Right renal cortex interstitium (tissue), 3 donors: ENCODE measurements at regions not wholly inside any gene's neighbourhood (a gene's known extent, or its start where the extent isn't known, plus 50 kb on each side); places are given as distances from the start of the nearest gene placed in this dataset.

ENCODE experiments used
- DNase-seq, 3 donors: peaks; one replicate each; pipeline ENCODE4 v3.0.0-alpha.2; 2013; ENCODE audit warnings: low read depth in 3 of 3, low spot score in 2 of 3

DNA sequence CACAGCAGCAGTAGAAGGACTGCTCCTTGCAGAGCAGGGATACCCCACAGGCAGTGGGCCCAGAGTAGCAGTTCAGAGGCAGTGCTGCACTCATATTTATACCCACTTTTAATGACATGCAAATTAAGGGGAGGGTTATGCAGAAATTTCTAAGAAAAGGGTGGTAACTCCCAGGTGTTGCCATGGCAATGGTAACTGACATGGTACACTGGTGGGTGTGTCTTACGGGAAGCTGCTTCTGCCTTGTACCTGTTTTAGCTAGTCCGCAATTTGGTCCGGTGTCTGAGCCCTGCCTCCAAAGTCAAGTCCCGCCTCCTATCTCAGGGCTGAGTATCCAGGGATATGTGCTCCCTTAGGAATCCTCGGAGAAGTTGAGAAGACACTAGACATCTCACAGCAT, 79.2 kb upstream of the UQCRFS1 start:
- DNase-seq, result no peak

DNA sequence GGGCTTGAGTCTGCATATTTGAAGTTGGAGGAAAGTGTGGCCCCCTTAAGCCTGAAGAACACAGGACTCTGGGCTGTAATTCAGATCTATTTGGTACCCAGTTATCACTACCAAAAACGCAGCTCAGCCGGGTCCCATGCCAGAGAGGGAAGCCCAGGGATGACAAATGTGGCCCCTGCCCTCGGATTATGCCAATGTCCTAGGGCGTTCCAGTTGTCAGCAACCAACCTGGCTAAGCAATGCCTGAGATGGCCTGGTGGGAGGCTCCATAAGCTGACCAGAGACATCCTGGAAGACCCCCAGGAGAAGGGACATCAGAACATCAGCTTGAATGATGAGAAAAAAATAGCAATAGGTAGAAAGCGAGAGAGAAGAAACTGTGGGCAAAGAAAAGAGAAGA, 79.6 kb upstream of the UQCRFS1 start:
- no peak for DNase-seq

- DNase-seq, result no peak
Observed at GRCh38 chr19:29293292-29293691, 80.3 kb upstream of the UQCRFS1 start.

DNA sequence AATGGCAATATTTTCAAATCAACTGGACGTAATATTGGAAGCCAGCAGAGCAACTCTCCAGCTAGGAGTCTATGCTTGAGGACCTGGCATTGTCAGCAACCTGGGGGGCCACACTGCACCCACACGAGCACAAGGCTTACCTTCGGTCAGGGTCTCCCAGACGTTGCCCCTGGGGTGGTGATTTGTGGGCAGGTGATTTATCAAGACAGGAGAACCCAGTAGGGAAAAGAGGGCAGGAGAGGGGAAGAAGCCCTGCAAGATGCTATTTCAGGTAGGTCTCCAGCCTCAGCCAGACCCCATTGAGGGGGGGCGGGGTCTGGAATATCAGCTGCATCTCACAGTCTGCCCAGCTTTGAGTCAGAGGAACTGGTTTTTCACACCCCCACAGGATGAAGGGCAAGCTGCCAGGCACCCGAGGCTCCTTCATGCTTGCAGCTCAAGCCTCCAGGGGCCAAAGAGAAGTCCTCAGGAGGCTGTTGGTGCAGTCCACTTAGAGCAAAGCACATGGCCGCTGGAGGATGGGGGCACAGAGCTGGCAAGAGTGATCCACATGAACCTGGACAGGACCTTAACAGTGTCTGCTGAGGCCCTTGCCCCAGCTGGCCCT, 80.9 kb upstream of the UQCRFS1 start:
- DNase-seq, result no peak

DNA sequence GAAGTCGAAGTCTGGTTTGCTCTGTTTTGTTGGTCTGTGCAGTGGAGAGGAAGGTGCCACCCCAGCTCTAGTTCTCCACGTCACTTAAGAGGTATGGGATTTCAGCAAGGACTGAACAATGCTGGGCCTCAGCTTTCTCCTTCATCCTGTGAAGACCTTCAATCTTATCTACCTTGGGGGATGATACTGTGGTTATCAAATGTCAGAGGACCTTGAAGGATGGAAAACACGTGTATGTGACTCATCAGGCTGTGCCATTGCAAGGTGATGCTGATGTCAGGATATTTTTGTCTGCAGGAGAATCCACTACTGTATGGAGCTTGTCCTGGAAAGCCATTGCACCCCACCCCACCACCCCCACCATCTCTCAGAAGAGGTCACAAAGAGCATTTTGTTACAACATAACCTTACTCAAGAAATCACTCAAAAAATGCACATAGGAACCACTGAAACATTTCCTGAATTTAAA, 81.4 kb upstream of the UQCRFS1 start:
- DNase-seq, result no peak

GRCh38 chr19:29295285-29295684, 82.3 kb upstream of the UQCRFS1 start:
- DNase-seq, result no peak

GRCh38 chr19:29297381-29297780, 84.4 kb upstream of the UQCRFS1 start:
- DNase-seq, result no peak

DNA sequence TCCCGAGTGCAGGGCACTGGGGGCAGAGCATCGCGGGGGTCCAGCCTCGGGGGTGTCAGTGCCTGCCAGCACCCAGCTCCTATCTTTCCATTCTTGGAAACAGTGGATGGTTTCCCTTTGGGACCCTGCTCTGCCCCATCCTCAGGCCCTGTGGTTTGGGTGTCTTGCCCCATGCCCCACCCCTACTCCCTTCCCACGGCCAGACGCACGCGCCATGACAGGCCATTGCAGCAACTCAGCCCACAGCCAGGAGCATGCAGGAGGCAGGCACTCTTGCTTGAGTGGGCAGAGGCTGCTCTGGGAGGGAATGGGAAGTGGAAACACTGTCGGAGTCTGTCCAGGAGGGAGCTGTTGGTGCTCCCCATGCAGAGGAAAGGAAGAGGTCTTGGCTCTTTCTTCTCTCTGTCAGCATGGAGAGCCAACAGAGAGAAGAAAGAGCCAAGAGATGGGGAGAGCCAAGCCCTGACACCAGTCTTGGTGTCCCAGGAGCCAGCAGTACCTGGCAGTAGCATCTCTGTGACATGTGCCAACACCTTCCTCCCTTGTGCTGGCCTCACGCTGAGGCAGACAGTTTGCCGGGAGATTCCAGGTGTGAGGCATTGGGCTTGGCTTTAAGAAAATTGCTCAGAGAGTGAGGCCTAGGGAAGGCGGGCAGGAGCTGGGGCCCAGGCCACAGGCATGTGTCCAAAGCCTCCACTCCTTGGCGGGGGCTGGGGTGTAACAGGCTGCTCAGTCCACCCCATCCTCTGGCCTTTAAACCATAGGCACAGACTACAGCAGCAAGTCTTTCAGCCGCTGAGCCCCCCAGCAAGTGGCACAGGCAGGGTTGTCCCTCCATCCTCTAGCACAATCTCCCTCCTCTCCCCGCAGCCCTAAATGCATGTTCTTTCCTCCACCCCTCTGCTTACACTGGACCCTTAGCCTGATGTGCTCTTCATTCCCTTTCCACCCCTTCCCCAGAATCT, 86.7 kb upstream of the UQCRFS1 start:
- DNase-seq, result no peak

GRCh38 chr19:29302002-29302928, 89.3 kb upstream of the UQCRFS1 start:
- DNase-seq, result no peak

DNA sequence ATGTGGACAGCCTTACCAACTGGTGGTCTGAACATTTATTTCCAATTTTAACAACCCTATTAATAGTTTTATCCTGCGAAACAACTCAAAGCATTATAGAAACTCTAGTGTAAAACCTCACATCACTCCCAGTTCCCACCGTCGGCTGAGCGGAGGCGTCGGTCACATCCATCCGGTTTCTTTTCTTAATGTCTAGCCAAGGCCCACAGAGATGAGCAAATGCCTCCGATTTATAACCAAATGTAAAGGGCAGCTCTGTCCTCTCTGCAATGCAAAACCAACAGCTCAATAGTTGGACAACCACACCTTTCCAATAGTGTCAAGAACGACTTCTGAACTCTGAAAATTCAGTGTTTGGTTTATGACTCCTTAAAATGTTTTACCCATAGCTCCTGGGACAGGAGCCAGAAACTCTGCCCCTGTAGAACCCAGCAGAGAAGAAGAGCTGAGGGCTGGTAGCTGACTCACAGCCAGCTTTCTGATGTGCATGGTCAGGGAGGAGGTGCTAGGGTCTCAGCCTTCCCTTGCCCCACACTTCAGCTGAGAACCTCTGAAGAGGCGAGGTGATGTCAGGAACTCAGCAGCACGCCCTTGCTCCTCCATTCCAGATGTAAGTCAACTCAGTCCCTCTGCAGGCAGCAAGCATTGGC, 90.2 kb upstream of the UQCRFS1 start:
- no peak for DNase-seq

GRCh38 chr19:29303719-29304090, 90.8 kb upstream of the UQCRFS1 start:
- DNase-seq, result no peak

DNA sequence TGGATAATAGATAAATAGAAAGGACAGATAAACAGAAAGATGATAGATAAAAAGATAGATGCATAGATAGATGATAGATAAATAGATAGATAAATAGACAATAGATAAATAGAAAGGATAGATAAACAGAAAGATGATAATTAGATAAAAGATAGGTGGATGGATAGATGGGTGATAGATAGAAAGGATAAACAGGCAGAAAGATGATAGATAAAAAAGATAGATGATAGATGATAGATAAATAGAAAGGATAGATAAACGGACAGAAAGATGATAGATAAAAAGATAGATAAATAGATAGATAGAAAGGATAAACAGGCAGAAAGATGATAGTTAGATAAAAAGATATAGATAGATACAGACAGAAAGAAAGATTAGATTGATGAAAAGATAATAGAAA, 92.3 kb upstream of the UQCRFS1 start:
- DNase-seq, result no peak

- no peak for DNase-seq
Observed at GRCh38 chr19:29308977-29309590, 96.1 kb upstream of the UQCRFS1 start.

- DNase-seq, result no peak
Observed at GRCh38 chr19:29309637-29310036, 96.7 kb upstream of the UQCRFS1 start.

GRCh38 chr19:29311191-29311790, 98.3 kb upstream of the UQCRFS1 start:
- no peak for DNase-seq

GRCh38 chr19:29315556-29316190, 102.7 kb upstream of the UQCRFS1 start:
- DNase-seq, result no peak

DNA sequence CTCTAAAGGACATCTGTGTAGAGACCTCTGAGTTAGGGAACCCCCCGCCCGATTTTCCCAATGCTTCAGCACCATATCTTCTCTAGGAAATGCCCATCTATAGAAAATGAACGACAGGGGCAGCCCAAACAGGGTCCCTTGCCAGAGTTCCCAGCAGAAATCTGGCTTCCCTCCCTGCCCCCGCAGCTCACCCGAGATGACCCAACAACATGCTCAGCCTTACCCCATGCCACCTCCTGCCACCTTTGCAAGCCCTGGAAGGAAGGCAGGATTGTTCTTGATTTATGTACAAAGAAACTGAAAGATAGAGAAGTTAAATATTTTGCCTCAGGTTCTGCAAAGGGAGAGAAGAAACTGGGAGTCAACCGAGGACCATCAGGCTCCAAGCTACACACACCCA, 105.6 kb upstream of the UQCRFS1 start:
- no peak for DNase-seq

- DNase-seq, result no peak
Observed at GRCh38 chr19:29320086-29320485, 107.1 kb upstream of the UQCRFS1 start.

DNA sequence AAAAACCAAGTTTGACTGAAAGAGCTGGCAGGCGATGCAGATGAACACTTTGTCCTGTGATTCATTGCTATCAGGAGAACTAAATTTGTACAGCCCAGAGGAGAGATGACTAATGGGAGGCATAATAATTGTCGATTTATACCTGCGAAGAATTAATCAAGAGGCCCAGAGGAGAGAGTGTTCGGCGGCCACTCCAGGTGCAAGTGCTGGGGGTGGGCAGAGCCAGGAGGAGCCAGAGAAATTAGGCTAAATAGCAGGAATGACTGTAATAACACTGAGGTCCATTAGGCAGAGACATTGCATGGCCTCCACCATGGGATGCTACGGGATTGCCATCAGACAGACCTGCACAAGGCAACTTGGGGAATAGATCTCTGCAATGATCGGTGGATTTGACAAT, 107.7 kb upstream of the UQCRFS1 start:
- DNase-seq, result no peak
